ENCODE measurements at regions not wholly inside any gene's neighbourhood (a gene's known extent, or its start where the extent isn't known, plus 50 kb on each side); places are given as distances from the start of the nearest gene placed in this dataset.
"Not testable (repeated sequence)": the region's sequence is repeated elsewhere in the genome, so short reads cannot be mapped to it uniquely, and the experiment has no call there.

GRCh38 chr4:18167831-18168230 lies 146.3 kb upstream of the LCORL start:
- DNase-seq (ENCODE audit: low read depth in 2 of 2) = no peak

DNA sequence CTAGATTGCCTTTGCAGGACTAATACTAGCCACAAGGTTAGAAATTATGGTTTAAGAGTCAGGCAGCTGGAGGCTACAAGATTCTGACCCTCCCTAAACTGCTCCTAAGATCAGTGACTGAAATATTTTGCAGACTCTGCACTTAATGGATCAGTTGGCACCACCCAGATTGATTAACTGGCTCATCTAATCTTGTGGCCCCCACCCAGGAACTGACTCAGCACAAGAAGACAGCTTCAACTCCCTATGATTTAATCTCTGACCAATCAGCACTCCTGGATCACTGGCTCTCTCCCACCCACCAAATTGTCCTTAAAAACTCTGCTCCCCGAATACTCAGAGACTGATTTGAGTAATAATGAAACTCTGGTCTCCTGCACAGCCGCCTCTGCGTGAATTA lies 145.4 kb upstream of the LCORL start:
- DNase-seq (ENCODE audit: low read depth in 2 of 2) = no peak

DNA sequence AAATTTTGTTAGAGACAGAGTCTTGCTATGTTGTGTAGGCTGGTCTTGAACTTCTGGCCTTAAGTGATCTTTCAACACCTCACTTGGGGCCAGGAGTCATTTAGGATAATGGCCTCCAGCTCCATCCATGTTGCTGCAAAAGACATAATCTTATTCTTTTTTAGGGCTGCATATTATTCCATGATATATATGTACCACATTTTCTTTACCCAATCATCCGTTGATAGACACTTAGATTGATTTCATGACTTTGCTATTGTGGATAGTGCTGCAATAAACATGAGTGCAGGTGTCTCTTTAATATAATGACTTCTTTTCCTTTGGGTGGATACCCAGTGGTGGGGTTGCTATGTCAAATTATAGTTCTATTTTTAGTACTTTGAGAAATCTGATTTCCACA lies 140.9 kb upstream of the LCORL start:
- DNase-seq (ENCODE audit: low read depth in 2 of 2) = no peak

DNA sequence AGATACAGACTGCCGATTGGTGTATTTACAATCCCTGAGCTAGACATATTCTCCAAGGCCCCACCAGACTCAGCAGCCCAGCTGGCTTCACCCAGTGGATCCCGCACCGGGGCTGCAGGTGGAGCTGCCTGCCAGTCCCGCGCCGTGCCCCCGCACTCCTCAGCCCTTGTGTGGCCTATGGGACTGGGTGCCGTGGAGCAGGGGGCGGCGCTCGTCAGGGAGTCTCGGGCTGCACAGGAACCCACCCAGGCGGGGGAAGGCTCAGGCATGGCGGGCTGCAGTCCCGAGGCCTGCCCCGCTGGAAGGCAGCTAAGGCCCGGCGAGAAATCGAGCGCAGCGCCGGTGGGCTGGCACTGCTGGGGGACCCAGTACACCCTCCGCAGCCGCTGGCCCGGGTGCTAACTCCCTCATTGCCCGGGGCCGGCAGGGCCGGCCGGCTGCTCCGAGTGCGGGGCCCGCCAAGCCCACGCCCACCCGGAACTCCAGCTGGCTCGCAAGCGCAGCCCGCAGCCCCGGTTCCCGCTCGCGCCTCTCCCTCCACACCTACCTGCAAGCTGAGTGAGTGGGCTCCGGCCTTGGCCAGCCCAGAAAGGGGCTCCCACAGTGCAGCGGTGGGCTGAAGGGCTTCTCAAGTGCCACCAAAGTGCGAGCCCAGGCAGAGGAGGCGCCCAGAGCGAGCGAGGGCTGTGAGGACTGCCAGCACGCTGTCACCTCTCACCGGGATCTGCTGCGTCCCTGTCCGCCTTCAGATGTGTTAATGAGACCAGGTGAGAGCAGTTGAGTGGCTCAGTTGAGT lies 137.8 kb upstream of the LCORL start:
- not testable (repeated sequence) for DNase-seq (ENCODE audit: low read depth in 2 of 2)

DNA sequence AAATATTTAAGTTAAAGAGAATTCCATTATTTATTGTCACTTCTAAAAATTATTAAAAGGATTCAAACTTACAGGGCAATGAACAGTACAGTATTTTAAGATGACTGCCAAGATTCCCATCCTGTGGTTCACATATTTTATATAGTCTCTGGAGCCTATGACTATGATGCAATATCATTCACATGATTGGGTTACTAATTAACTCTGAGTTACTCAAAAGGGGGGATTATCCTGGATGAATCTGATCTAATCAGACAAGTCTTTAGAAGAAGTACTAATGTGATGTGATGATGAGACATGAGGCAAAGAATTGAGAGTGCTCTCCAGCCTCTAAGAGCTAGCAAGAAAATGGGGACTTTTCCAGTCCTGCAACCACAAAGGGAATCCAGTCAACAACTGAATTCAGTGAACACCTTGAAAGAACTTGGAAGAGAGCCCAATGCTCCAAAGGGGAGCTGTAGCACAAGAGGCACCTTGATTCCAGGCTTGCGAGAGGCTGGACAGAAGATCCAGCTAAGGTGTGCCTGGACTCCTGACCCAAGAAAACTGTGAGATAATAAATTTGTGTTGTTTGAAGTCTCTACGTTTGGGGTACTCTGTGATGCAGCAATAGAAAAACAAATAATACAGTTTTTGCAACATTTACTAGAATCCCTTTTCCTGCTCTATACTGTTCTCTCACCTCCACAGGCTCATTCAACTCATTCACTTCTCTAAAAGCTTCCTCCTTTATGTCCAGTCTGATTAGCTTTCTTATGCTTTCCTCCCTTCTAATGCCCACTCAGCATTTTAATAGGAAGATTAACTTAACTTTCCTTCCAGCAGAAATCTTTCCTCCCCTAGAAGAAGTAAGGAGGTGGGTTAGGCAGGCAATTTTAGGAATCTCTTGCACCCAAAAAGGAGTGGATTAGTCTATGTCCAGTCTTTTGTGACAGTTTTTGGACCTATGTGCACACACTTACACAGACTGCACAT lies 133.8 kb upstream of the LCORL start:
- no peak for DNase-seq (ENCODE audit: low read depth in 2 of 2)

DNA sequence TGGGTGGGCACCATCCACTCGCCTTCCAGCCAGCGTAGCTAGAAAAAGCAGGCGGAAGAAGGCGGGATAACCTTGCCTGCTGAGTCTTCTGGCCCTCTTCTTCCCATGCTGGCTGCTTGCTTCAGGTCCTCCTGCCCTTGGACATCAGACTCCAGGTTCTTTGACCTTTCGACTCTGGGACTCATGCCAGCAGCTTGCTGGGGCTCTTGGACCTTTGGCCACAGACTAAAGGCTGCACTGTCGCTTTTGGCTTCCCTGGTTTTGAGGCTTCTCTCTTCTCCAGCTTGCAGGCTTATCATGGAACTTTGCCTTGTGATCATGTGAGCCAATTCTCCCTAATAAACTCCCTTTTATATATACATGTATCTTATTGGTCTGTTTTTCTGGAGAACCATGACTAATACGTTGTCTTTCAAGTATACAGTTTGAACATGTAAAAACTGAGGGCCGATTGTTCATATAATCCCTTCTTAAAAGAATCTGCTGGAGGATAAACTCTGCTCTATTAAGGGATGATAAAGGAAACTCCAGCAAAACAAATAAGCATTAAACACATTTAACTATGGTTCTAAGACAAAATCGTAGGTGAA lies 116.6 kb upstream of the LCORL start:
- DNase-seq (ENCODE audit: low read depth in 2 of 2) = no peak

GRCh38 chr4:18134111-18134510 lies 112.6 kb upstream of the LCORL start:
- no peak for DNase-seq (ENCODE audit: low read depth in 2 of 2)

DNA sequence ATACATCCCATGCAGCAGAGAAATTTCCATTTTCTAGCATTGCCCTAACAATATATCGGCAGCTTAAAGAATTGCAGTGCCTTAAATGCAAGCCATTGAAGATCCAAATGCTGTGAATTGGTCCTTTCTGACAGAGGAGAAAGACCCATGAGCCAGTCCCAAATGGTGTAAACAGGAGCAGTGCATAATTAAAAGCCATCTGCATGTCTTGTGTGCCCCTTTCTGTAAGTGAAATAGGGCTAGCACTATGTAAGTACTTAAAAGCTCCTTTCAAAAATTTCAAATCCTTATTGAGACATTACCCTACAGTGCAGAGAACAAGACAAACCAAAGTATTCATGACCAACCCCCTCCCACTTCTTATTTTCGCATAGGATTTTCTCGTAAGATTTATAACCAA lies 108.7 kb upstream of the LCORL start:
- DNase-seq (ENCODE audit: low read depth in 2 of 2) = no peak

GRCh38 chr4:18128241-18128640 lies 106.7 kb upstream of the LCORL start:
- no peak for DNase-seq (ENCODE audit: low read depth in 2 of 2)

GRCh38 chr4:18127030-18127429 lies 105.5 kb upstream of the LCORL start:
- no peak for DNase-seq (ENCODE audit: low read depth in 2 of 2)

GRCh38 chr4:18113710-18114331 lies 92.3 kb upstream of the LCORL start:
- DNase-seq (ENCODE audit: low read depth in 2 of 2) = no peak

- no peak for DNase-seq (ENCODE audit: low read depth in 2 of 2)
Measured at GRCh38 chr4:18111081-18111480, 89.5 kb upstream of the LCORL start.

DNA sequence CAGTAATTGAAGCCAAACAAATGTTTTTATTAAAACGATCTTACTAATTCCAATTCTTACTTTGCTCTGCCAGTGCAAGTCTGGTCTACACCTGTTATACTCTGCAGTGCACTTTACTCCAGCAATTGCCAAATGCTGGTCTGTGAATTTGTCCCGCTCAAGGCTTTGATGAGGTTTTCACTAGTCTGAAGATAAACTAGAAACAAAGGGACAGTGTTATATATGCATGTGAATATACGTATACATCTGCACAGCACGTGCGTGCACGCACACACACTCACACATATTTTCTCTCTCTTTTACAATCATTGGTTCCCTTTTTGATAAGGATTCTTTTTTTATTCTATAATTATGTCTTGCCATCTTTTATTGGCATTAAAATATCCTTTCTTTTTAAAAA lies 88.5 kb upstream of the LCORL start:
- DNase-seq (ENCODE audit: low read depth in 2 of 2) = no peak

- DNase-seq (ENCODE audit: low read depth in 2 of 2) = no peak
Measured at GRCh38 chr4:18109676-18110075, 88.1 kb upstream of the LCORL start.

GRCh38 chr4:18107848-18108528 lies 86.4 kb upstream of the LCORL start:
- DNase-seq (ENCODE audit: low read depth in 2 of 2) = not testable (repeated sequence)

GRCh38 chr4:18106620-18107019 lies 85.1 kb upstream of the LCORL start:
- DNase-seq (ENCODE audit: low read depth in 2 of 2) = no peak

DNA sequence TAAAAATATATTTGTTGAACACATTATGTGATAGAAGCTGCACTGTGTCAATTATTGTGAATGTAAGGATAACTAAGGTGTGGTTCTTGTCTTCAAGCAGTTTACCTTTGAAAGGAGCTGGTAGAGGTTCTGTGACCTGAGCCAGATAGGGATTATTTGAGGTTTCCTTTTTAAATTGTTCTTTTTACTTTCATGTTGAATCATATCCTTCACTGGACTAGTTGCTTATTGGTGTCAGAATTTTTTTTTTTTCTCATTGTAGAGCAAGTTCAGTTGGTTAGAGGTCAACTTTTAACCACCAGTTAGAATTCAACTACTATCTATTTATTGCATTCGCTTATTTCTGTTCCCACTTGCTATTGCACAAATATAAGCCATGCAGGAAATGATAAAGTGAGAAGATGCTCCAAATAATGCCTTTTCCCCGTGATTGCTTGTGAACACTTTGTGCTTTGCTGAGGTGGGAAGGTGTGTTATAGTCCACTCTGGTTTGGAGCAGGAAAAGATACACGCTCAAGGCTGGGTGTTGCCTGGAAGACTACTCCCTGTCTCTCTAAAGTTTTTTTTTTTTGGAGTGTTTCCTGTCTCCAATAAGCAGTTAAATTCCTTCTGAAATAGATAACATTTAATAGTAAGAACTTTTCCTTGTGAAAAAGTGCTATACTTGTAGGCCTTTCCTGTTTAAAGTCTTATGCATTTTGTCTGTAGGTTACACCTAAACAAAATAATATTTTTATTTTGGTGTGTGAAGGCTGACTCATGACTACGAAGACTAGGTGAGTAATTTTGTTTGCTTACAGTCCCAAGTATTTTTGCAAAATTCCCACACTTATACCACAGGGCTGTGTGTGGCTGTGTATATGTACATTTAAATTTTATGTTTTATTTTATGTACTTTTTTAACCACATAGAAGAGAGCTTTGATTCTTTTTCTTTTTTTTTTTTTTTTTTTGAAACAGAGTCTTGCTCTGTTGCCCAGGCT lies 83.8 kb upstream of the LCORL start:
- no peak for DNase-seq (ENCODE audit: low read depth in 2 of 2)

- DNase-seq (ENCODE audit: low read depth in 2 of 2) = no peak
Measured at GRCh38 chr4:18103876-18104605, 82.5 kb upstream of the LCORL start.

- DNase-seq (ENCODE audit: low read depth in 2 of 2) = no peak
Measured at GRCh38 chr4:18100657-18101056, 79.1 kb upstream of the LCORL start.

Data from stimulated activated CD4-positive, alpha-beta T cell treated with anti-CD3 and anti-CD28 coated beads, Interleukin-1b, Interleukin-23, amount 100 ng/mL, for 4 hours (primary cell).